Endothelial cell of umbilical vein (primary cell): ENCODE measurements at regions not wholly inside any gene's neighbourhood (a gene's known extent, or its start where the extent isn't known, plus 50 kb on each side); places are given as distances from the start of the nearest gene placed in this dataset.

Source experiments
- BruUV-seq: library from RNA; stranded (reverse); fragments of 400-500 nt; replicated peaks from 2 replicates; lab custom pipeline; 2021; lab: Mats Ljungman, UMichigan
- CTCF ChIA-PET: fragments of 300-600, 350-600 bp; sonication (Branson Sonifier 250); formaldehyde crosslinking; loops from one replicate; lab custom pipeline; 2021; ENCODE audit warnings: antibody characterized with exemption, inconsistent platforms; lab: Charles Lee
- POLR2A ChIA-PET: fragments of 300-600, 350-600 bp; sonication (Branson Sonifier 250); formaldehyde crosslinking; loops from one replicate; lab custom pipeline; 2021; ENCODE audit warnings: antibody characterized with exemption, inconsistent platforms; lab: Charles Lee
- DNase-seq: peaks from one replicate; pipeline ENCODE4 v3.0.0-alpha.2; 2011; ENCODE audit warnings: low read depth, low spot score
- FAIRE-seq: peaks from 2 replicates; lab custom pipeline; 2011; peaks lifted over from hg19 to GRCh38; lab: Jason Lieb, UNC
- H2AFZ ChIP-seq: 2 replicates; pipeline ENCODE4 v1.6.0; 2012; ENCODE audit warnings: low read depth, low read length, control low read depth, inconsistent platforms
- H3K27ac ChIP-seq: 2 replicates; pipeline ENCODE4 v1.5.1; 2011; ENCODE audit warnings: low read depth, mild to moderate bottlenecking, control low read depth, low read length, moderate library complexity; ENCODE audit not compliant: insufficient read depth
- H3K27me3 ChIP-seq, 2 experiments: 2 replicates each; pipeline versions ENCODE4 v1.6.0 to v1.6.1; 2011; ENCODE audit warnings: low read length in 2 of 2, mixed read lengths in 1 of 2; ENCODE audit not compliant: control insufficient read depth in 2 of 2, insufficient read depth in 2 of 2
- H3K36me3 ChIP-seq, 2 experiments: 2 replicates in 1 of 2; 3 replicates in 1 of 2; pipeline ENCODE4 v1.5.1; 2011; ENCODE audit warnings: low read length in 2 of 2, mild to moderate bottlenecking in 1 of 2, moderate library complexity in 1 of 2; ENCODE audit not compliant: control insufficient read depth in 2 of 2, insufficient read depth in 2 of 2; ENCODE audit errors: extremely low read depth in 1 of 2
- H3K4me1 ChIP-seq: 3 replicates; pipeline ENCODE4 v1.5.1; 2011; ENCODE audit warnings: mild to moderate bottlenecking, low read length; ENCODE audit not compliant: control insufficient read depth, insufficient read depth; ENCODE audit errors: extremely low read depth
- H3K4me2 ChIP-seq: 2 replicates; pipeline ENCODE4 v1.6.1; 2011; ENCODE audit warnings: low read length, control low read depth, mixed read lengths; ENCODE audit not compliant: insufficient read depth
- H3K4me3 ChIP-seq, 3 experiments: fragments of 200-600 bp in 1 of 3; sonication (generic), shearing (Covaris generic) in 1 of 3; replicated peaks in 1 of 3; 2 replicates each; pipeline ENCODE4 v1.5.1; 2011 to 2016; ENCODE audit warnings: control low read depth in 3 of 3, low read length in 3 of 3, mild to moderate bottlenecking in 2 of 3, inconsistent platforms in 1 of 3, low read depth in 1 of 3, moderate library complexity in 1 of 3; ENCODE audit not compliant: insufficient read depth in 1 of 3
- H3K79me2 ChIP-seq: 2 replicates; pipeline ENCODE4 v1.6.0; 2012; ENCODE audit warnings: low read length, inconsistent platforms; ENCODE audit not compliant: control insufficient read depth, insufficient read depth
- H3K9ac ChIP-seq: replicated peaks from 2 replicates; pipeline ENCODE3; 2011; ENCODE audit warnings: low read length, control low read depth; ENCODE audit not compliant: insufficient read depth; ENCODE audit errors: extremely low read depth
- H3K9me1 ChIP-seq: replicated peaks from 3 replicates; pipeline ENCODE4 v1.6.0; 2011; ENCODE audit warnings: mild to moderate bottlenecking, low read length; ENCODE audit not compliant: control insufficient read depth, insufficient read depth; ENCODE audit errors: extremely low read depth
- H3K9me3 ChIP-seq: replicated peaks from 2 replicates; pipeline ENCODE4 v1.5.1; 2012; ENCODE audit warnings: low read length, inconsistent platforms; ENCODE audit not compliant: control insufficient read depth, insufficient read depth
- H4K20me1 ChIP-seq: replicated peaks from 2 replicates; pipeline ENCODE3; 2011; ENCODE audit warnings: mild to moderate bottlenecking, low read length; ENCODE audit not compliant: control insufficient read depth, insufficient read depth; ENCODE audit errors: extremely low read depth
- EZH2 ChIP-seq: IDR thresholded peaks from 2 replicates; pipeline ENCODE4 v1.6.1; 2012; ENCODE audit warnings: borderline replicate concordance, low read depth, mild to moderate bottlenecking, moderate library complexity, low read length, inconsistent platforms; ENCODE audit not compliant: severe bottlenecking
- FOS ChIP-seq: IDR thresholded peaks from 2 replicates; pipeline ENCODE4 v1.6.1; 2011; ENCODE audit warnings: mild to moderate bottlenecking, low read length, moderate library complexity, borderline replicate concordance; ENCODE audit not compliant: insufficient read depth
- GATA2 ChIP-seq: IDR thresholded peaks from 2 replicates; pipeline ENCODE4 v1.7.0; 2011; ENCODE audit warnings: low read depth, mild to moderate bottlenecking, moderate library complexity, mixed read lengths, low read length; ENCODE audit not compliant: insufficient read length, insufficient read depth
- JUN ChIP-seq: IDR thresholded peaks from 2 replicates; pipeline ENCODE4 v1.6.1; 2011; ENCODE audit warnings: borderline replicate concordance, low read depth; ENCODE audit not compliant: insufficient read length, insufficient read depth
- MYC ChIP-seq: IDR thresholded peaks from one replicate; pipeline ENCODE4 v1.6.1; 2011; ENCODE audit warnings: mild to moderate bottlenecking, low read depth, low read length
- POLR2A ChIP-seq: IDR thresholded peaks from 2 replicates; pipeline ENCODE4 v1.6.1; 2012; ENCODE audit warnings: low read depth, mild to moderate bottlenecking, control low read depth, low read length
- POLR2AphosphoS5 ChIP-seq: IDR thresholded peaks from 2 replicates; pipeline ENCODE4 v1.6.1; 2012; ENCODE audit warnings: low read depth, mild to moderate bottlenecking, control low read depth, low read length, moderate library complexity; ENCODE audit not compliant: insufficient read depth
- dilution Hi-C: fragments of 300-500 bp; cut with MboI; formaldehyde crosslinking; loops from one replicate; pipeline ENCODE4 v1.15.0; 2019; ENCODE audit warnings: low sequenced_read_pairs; ENCODE audit not compliant: extremely low pct_ligation_motif_present
- intact Hi-C: fragments of 100-400 bp; cut with micrococcal nuclease; formaldehyde crosslinking; loops from one replicate; pipeline ENCODE4 v1.10.0; 2022
- TF ChIP-seq, protein P1 (sequence below): IDR thresholded peaks from 2 replicates; pipeline ENCODE4 v1.6.1; 2011; ENCODE audit not compliant: insufficient read depth, insufficient read length
- TF ChIP-seq, protein P2 (sequence below), 2 donors: IDR thresholded peaks; 1 replicate in 1 of 2; 2 replicates in 1 of 2; pipeline ENCODE4 v1.5.1; 2011; ENCODE audit warnings: low read length in 2 of 2, mild to moderate bottlenecking in 2 of 2, moderate library complexity in 2 of 2, control low read depth in 1 of 2, inconsistent platforms in 1 of 2, low read depth in 1 of 2; ENCODE audit not compliant: insufficient read depth in 1 of 2; ENCODE audit errors: extremely low read depth in 1 of 2

DNA sequence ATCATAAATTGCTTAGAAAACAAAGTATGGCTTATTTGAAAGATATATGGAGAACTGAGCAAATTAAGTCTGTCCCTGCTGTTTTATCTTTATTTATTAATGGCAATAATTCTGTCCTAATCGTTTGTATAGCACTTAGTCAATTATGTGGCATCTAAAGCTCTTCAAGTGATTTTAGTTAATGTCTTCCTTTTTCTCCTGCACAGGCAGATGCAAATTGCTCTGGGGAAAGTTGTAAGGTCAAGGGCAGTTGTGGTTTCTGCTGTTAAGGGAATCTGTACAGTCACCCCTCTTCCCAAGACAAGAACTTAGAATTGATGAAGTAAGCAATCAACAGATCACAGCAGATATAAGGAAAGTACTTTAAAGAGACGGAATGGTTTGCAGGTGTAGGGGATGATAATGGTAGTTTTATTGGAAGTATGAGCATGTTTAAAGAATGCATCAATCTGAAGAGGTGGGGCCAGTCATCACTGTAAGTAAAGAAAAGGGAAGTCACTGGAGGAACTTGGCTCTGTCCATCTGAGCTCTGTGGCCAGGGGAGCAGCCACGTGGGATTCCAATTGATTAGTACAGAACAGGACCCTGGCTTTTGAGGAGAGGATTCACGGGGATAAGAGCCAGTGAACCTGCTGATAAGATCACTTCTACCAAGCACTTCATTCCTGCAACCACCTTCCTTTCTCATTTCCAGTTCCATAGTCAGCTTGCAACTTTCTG, 116.0 kb upstream of the KCNJ6 start:
- no peak overlapping the region for H3K27ac ChIP-seq
- TF ChIP-seq JUN (no peak), MYC (no peak)
- no peak overlapping the region for H3K9ac ChIP-seq
- peaks cover 9% of the 10 kb centered on the region for H3K4me1 ChIP-seq
- no peaks in the 10 kb centered on the region for H3K9me1 ChIP-seq
- dilution Hi-C loops (no loop called here), intact Hi-C loops (no loop called here)
- peaks cover 0 to 2% of the 10 kb centered on the region in 2 experiments for H3K27me3 ChIP-seq
- FAIRE-seq: no peak
- H3K36me3 ChIP-seq: no peaks in the 10 kb centered on the region
- no peaks in the 10 kb centered on the region for H4K20me1 ChIP-seq
- ChIA-PET POLR2A (no interaction called here), CTCF (no interaction called here)
- no peaks in the 10 kb centered on the region for H3K9me3 ChIP-seq
- no peak for DNase-seq
- H3K79me2 ChIP-seq: no peaks in the 10 kb centered on the region
- no peak overlapping the region for H2AFZ ChIP-seq
- H3K4me3 ChIP-seq: no peak overlapping the region
- no TSS peak for BruUV-seq
- H3K4me2 ChIP-seq: no peak overlapping the region

DNA sequence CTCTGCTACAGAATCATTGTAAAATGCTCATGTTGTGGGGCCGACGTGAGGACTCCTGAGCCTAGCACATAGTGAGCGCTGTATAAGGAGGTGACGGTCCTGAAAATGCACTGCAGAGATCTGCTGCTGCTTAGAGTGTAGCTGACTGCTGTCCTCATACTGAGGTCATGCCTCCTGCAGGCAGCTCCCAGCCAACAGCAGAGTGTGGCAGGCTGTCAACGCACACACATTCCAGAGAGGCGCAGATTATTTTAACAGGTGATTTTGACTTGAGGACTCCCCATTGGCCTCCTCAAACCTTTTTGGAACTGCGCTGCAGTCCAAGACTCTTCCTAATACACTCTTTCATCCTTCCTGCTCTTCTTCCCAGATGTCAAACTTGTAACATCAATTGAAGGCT, 119.8 kb upstream of the KCNJ6 start:
- no TSS peak for BruUV-seq
- no peak for FAIRE-seq
- no peak overlapping the region for H3K9ac ChIP-seq
- no peaks in the 10 kb centered on the region for H3K9me1 ChIP-seq
- dilution Hi-C loops (no loop called here), intact Hi-C loops (no loop called here)
- ChIA-PET CTCF (interaction anchor here (2.6 kb wide), 1 partner anchor 12 kb away, joined by 8 read pairs; no protein-coding TSS in a partner anchor), POLR2A (no interaction called here)
- no peaks in the 10 kb centered on the region for H3K9me3 ChIP-seq
- H3K4me3 ChIP-seq: no peak overlapping the region
- no peaks in the 10 kb centered on the region for H3K36me3 ChIP-seq
- TF ChIP-seq POLR2A (no peak), EZH2 (no peak), JUN (no peak), GATA2 (no peak), FOS (no peak), POLR2AphosphoS5 (no peak)
- TF ChIP-seq, protein P1, sequence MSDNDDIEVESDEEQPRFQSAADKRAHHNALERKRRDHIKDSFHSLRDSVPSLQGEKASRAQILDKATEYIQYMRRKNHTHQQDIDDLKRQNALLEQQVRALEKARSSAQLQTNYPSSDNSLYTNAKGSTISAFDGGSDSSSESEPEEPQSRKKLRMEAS: no peak
- TF ChIP-seq, protein P2, sequence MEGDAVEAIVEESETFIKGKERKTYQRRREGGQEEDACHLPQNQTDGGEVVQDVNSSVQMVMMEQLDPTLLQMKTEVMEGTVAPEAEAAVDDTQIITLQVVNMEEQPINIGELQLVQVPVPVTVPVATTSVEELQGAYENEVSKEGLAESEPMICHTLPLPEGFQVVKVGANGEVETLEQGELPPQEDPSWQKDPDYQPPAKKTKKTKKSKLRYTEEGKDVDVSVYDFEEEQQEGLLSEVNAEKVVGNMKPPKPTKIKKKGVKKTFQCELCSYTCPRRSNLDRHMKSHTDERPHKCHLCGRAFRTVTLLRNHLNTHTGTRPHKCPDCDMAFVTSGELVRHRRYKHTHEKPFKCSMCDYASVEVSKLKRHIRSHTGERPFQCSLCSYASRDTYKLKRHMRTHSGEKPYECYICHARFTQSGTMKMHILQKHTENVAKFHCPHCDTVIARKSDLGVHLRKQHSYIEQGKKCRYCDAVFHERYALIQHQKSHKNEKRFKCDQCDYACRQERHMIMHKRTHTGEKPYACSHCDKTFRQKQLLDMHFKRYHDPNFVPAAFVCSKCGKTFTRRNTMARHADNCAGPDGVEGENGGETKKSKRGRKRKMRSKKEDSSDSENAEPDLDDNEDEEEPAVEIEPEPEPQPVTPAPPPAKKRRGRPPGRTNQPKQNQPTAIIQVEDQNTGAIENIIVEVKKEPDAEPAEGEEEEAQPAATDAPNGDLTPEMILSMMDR (IDR thresholded peaks at IDR 0.05; ENCODE audit: extremely low read depth in 1 of 2, insufficient read depth in 1 of 2, low read depth in 1 of 2, low read length in 2 of 2): no peak
- peaks cover 12% of the 10 kb centered on the region for H3K4me1 ChIP-seq
- no peak overlapping the region for H3K27ac ChIP-seq
- H4K20me1 ChIP-seq: no peaks in the 10 kb centered on the region
- H3K27me3 ChIP-seq: peaks cover 0 to 2% of the 10 kb centered on the region in 2 experiments
- no peak overlapping the region for H2AFZ ChIP-seq
- H3K79me2 ChIP-seq: no peaks in the 10 kb centered on the region
- no peak for DNase-seq
- H3K4me2 ChIP-seq: no peak overlapping the region
